HG03175 (cell line): ENCODE measurements at regions not wholly inside any gene's neighbourhood (a gene's known extent, or its start where the extent isn't known, plus 50 kb on each side); places are given as distances from the start of the nearest gene placed in this dataset.

Experiments used
- ATAC-seq: cut with Tn5 transposase; IDR thresholded peaks from one replicate; pipeline ENCODE4 v1.9.1; 2021; ENCODE audit warnings: mild to moderate bottlenecking, moderate library complexity; ENCODE audit not compliant: unreplicated experiment

DNA sequence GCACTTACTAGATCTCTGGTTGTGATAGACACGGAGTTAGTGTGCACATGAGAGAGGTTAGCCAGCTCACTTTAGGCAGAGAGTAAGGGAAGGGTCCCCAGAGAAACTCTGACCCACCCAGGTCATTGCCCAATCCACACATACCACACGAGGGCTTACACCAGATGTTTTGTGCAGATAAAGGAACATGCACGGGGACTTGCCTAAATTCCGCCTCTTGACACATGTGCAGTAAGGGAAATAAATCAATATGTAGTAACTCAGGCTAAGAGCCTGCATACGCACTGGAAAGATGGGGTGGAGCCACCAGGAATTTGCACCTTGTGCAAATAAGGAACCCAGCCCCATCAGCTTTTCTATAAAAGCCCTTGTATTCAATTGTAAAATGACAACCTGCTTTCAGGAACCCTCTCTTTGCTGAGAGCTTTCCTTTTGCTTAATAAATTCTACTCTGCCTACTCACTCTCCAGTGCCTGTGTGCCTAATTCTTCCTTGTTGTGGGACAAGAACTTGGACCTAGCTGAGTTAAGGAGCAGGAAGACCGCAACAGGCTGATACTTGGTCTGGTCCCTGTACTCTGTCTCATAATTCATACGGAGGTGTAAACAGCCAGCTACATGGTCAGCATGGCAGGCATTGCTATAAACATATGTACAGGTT lies 120.2 kb downstream of the EMP1 start:
- no peak for ATAC-seq

DNA sequence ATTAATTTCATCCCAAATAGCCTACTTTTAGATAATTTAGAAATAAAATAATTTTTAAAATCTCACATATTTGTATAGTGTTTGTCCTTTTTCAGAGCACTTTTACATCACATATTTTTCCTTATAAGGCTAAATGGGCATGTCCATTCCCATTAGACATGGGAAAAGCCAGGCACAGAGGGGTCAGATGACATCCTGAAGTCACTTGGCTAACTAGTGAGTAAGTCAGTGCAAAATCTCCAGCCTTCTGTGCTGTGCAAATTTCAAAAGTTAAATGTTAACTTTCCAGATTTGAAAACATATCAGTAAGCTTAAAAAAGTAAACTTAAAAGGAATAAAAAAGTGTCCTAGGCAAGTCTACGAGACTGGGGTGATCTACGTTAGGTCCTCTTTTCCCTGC lies 117.4 kb downstream of the EMP1 start:
- ATAC-seq = no peak

DNA sequence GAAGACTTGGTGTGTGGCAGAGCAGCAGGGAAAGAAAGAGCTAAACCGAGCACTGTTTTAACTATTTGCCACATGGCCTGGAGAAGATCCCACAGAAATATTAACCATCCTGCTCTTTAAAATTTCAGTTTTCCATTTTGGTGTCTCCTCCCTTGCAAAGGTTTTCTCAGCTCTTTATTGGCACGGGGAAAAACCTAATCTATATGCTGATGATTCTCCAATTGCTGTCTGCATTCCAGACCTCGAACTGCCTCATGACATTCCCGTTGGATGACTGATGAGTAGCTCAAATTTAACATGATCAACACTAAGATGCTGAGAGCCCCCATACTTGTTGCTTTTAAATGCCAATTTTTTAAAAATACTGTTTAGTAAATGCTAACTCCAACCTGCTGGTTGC lies 115.0 kb downstream of the EMP1 start:
- no peak for ATAC-seq

DNA sequence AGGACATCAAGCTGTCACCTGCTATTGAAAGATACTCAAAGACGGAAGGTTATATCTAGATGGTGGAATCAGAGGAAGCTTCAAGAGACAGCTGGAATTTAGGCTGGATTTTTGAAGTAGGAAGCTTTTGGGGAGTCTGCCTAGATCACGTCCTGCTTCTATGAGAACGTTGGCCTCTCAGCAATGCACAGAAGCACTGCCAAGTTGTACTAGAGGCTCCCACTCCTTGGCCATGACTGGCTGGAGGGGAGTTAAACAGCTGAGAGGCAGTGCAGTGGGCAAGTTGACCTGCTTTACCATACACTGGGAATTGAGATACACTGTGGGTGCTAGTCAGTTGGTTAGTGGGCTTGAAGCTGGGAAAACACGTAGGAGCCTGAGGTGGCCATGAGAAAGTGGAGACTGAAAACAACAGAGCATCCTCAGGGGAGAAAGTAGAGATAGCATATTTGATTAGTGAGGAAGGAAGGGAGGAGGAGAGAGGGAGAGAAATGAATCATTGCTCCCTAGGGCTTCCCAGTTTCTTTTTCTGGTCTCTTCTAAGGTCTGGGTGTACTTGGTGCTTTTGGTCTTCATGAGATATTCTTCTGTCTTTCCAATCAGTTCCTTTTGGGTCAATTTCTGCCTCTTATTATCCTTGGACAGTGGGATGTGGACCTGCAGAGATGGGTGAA lies 110.8 kb downstream of the EMP1 start:
- ATAC-seq = no peak

DNA sequence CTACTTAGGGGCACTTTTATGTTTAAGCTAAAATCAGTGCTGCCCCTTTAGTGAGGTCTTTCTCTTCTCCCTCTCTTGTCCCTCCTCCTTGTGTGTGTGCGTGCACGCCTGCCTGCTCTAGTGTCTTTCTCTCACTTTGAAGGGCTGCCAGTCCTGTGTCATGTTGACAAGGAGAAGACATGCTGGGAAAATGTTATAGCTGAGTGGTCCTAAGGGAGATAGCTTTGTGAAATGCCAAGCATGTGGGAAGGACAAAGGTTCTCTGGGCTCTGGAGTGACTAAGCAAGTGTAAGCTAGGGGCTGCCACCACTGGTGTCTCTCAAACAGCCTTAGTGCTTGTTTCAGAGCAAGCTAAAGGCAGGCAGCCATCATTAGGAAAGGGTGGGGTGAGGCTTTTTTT lies 108.4 kb downstream of the EMP1 start:
- no peak for ATAC-seq

DNA sequence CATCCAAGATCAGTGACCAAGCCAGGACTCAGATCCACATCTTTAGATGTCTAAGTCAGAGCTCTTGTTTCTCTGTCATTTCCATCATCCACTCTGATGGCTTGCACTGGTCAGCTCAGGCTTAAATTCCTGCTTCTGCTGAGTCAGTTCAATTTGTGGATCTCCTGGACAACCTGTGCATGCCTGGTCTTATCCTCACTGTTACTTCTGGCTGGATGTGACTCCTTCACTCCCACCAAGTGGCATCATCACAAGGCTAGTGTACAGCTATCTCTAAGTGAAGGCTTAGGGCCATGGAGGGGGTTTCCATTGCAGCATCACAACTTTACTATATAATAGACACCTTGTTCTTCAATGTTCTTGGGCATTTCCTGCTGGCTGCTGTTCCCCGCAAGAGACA lies 102.9 kb downstream of the EMP1 start:
- no peak for ATAC-seq

DNA sequence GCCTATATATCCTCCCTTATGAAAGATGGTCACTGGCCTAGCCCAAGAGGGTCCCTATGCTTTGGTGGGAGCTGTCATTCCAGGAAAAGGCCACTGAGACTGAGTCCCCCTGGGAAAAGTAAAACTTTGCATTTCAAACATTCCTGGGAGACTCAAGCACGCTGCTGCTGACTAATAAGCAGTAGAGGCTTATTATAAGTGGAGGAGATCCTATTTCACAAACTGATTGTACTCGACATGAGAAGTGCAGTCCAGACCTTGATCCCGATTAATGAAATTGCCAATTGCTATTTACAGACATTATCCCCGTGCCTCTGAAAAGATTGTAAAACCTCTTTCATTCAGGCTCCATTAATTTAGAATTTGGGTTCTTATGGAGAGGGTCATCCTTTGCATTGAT lies 96.6 kb downstream of the EMP1 start:
- no peak for ATAC-seq

DNA sequence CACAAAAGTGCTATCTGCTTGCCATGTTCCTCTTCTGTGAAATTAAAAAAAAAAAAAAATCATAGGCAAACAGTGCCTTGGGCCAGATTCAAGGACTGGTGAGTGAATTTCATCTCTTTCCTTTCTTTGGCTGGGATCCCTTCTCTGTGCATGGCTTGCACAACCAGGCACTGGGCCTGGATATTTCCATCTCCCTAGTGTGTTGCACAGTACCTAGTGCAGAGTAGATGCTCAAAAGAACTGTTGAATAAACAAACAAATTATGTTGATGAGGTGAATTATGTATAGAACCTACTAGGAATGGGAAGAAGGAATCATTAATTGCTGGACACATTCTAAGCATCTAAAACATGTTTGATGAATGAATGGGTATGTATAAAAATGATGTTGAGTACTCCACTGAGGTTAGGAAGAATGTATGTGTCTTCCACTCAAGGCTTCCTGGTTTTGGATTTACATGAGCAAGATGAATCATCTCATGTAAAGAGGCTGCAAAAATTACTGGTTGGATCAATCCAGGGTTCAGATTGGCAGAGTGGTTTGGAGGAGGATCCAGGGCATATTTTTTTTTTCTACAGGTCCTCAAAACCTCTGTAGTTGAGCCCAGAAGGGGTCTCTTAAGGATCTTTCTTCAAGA lies 93.2 kb downstream of the EMP1 start:
- ATAC-seq = no peak

DNA sequence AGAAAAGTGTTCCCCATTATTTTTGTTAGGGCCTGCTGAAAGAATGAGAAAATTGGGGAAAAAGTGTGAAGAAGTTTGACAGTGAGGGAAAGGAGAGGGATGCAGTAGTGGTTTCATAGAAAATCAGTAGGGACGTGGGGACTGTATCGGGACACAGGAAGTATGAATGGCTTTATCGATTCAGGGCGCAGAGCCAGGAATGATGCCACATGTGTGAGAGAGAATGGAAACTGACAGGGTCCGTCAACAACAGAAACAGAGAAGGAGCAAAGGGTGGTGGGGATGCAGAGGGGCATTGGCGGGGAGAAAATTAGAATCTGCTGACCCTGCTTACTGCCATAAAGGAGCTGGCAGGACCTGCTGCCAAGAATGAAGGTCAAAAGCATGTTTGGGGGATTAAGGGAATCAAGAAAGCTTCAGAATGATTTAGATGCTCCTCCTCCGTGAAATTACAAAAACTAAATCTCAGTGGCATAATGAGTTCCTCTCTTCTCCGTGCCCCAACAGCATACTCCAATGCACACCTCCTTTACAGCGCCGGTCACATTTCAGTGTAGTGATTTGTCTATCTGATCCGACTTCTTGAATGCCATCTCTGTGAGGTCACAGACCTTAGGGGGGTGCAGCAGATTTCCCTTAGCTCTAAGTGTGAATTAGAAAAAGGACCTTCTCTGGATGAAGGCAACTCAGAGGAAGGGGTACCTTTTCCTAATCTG lies 92.6 kb downstream of the EMP1 start:
- no peak for ATAC-seq

DNA sequence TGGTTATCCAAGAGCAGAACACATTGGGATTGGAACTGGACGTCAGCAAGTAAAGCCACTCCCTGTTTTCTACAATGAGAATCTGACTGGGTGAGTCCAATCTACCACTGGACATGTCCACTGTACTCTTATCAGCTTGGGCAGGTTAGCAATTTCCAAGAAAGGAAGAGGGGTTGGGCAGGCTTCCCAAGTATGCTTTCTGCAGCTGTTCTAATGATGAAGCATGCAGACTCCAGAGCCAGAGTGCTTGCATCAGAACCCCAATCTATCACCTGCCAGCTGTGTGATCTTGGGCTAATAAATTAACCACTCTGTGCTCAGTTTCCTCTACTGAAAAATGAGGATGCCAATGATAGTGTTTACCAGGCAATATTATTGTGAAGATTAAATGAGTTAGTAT lies 92.0 kb downstream of the EMP1 start:
- ATAC-seq = no peak

DNA sequence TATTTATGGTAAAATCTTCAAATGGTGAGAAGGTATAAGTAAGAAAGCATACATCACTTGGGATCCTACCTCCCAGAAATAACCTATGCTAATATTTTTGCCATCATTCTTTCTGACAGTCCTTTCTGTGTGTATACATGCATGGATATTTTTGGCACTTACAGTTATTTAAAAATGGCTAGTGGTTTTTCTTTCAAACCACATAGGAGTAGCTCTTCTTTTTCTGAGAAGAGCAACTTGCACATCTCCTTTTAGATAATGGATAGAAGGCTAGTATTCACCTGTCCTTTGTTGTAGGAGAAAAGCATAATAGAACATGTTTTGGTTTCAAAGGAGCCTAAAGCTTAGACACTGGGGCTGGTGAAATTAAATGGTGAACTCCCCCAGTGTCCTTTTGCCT lies 87.3 kb downstream of the EMP1 start:
- no peak for ATAC-seq

DNA sequence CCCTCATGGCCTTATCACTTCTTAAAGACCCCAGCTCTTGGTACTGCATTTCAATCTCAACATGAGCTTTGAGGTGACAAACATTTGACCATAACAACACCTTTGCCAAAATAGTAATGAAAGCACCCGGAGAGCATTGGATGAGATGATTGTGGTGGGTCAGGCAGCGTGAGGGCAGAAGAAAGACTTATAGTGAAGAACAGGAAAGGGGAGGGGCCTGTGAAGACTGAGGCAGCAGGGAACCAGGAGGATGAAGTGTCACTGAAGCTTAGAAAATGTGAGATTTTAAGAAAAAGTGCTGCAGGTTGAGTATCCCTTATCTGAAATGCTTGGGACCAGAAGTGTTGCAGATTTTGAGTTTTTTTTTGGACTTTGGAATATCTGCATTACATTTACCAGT lies 86.3 kb downstream of the EMP1 start:
- no peak for ATAC-seq

DNA sequence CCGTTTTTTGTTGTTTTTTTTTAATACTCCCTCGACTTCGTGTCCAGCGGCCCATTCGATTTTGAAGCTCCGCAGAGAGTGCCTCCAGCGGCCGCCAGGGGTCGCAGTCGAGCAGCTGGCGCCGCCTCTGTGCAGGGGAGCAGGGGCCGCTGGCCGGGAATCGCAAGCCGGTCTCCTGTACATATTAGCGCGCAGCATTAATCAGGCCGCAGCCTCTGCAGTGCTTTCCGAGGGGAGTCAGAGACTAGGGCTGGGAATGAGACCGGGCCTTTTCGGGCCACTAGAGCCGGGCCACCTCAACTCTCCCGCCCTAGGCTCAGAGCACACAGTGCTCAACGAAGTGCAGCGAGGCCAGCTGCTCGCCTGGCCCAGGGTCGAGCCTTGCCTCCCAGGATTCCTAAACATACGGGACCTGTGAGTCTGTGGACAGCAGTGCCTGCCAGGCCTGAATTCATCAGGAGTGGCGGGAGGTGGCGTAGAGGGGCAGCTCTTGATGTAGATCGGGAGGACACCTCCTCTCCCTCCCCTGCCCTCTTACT lies 81.8 kb downstream of the EMP1 start:
- peak; percentile 81 for ATAC-seq

DNA sequence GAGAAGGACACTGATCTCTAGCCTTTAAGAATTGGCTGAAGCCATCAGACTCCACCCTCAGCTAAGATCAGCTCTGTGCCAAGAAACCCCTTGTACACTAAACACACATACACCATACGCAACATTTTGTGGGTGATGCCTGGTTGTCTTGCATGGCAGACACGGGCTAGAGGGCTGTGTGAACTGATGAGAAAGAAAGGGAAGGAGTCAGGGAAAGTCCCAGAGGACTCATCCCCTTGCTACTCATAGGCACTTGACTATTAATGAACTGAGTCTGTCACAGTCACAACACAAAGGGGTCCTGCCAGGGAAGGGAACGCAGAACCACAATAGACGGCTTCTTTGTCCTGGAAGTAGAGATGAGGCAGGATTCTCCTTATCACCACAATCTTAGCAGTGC lies 80.8 kb downstream of the EMP1 start:
- ATAC-seq = no peak

DNA sequence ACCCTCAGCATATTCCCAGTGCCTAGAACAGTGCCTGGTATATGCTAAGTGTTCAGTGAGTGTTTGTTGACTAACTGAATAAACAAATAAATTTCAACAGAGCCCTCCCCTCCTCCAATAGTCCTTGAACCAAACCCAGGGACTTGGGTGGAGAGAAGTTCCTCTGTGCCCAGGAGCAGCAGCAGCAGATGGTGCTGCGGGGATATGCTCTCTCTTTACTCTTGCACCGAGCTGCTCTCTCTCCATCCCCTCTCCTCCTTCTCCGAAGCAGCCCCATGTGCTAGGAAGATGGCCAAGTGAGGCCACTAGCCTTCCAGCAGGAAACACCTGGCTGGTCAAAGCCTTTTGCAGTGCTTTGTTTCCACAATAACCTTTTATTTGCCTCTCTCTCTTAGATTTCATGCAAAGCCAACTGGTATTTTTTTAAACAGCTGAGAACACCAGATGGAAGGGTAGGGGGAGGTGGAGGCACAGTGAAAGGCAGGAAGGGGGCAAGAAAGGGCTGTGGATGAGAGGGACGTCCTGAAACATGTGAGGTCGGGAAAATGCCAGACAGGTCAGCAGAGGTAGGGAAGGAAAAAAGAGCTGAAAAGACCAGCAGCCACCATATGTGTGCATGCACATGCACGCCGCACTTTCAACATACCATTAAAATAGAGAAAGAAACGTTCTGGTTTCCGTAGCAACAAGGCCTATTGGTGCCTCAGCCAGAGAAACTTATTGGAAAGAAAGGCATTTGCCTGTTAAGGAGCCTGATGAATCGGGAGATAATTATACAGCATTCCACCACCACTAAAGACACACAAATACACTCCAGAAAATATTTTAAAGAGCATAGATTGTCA lies 78.9 kb downstream of the EMP1 start:
- ATAC-seq = no peak

DNA sequence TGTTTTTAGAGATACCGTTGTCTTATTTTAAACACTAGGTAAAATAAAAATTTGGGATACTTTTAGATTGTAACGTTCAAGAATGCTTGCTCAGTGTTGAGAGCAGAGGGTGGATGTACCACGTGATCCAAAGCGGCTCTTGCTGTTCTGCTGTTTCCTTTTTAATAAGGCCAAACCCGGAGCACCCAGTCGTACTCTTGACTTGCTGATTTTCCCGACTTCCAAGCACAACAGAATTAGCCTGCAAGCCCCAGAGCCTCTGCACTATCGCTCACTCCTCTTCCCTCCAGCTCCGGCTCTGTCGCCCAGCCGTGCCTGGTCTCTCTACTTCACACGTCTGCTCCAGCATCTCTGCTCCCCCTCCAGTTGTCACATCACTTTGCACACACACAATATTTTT lies 77.3 kb downstream of the EMP1 start:
- ATAC-seq = no peak

DNA sequence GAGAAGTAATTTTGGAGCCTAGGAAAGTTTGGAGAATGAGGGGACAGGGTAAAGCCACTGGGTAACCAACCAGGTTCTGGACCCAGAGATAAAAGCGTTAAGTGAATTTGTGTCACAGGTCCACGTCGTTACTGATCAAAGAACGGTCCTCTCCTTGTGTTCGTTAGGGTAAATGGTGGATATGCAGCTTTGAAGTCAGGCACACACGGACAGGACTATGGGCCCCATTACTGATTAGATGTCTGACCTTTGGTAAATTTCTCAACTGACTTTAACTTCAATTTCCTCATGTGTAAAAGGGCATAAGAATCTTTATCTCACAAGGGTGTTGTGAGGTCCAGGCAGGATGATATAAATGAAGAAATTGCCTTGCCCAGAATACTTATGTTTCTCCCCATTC lies 76.6 kb downstream of the EMP1 start:
- ATAC-seq = no peak

DNA sequence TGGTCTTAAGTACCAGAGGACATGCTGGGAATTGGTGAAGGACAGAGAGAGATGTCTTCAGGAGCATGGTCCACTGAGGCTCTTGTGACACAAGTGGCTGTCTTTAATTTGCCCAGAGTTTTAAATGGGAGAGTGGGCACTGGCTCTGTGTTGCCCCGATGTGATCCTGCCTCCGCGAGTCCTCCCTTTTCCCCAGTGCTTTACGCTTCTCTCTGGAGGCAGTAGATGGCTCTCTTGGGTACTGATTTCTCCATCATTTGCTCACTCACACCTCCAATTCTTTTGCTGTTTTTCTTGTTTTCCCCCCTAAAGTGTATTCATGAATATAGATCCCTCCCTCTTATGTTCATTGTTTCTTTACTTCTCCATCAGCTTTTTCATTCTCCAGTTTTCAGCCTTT lies 74.3 kb downstream of the EMP1 start:
- ATAC-seq = no peak
